ENCODE measurements at regions not wholly inside any gene's neighbourhood (a gene's known extent, or its start where the extent isn't known, plus 50 kb on each side); places are given as distances from the start of the nearest gene placed in this dataset.

GRCh38 chr6:85135376-85136094, 314.3 kb upstream of the NT5E start:
- H3K9me3 ChIP-seq (ENCODE audit: control insufficient read depth, insufficient read depth, low read depth, low read length): no peaks in the 10 kb centered on the region
- BruUV-seq (replicated peaks): no TSS peak
- no peak for TF ChIP-seq POLR2AphosphoS5 (IDR thresholded peaks at IDR 0.05; ENCODE audit: low read depth, low read length)
- no peak for TF ChIP-seq TCF7L2 (IDR thresholded peaks at IDR 0.05; ENCODE audit: low read depth, low read length)
- no peaks in the 10 kb centered on the region for H3K36me3 ChIP-seq (ENCODE audit: control insufficient read depth, insufficient read depth, low read length)
- no peaks in the 10 kb centered on the region for H3K4me1 ChIP-seq (ENCODE audit: control insufficient read depth, insufficient read depth, low read length)
- H3K27ac ChIP-seq (ENCODE audit: low read length): no peak overlapping the region
- ChIA-PET CTCF (no interaction called here), POLR2A (no interaction called here)
- H3K27me3 ChIP-seq (ENCODE audit: control insufficient read depth, insufficient read depth, low read length): peaks cover 6% of the 10 kb centered on the region; the same call in 1 of the 2 replicates
- in situ Hi-C loops (cut with HindIII; ENCODE audit: low pct_unique_long_range_greater_than_20kb, low sequenced_read_pairs): no loop called here
- no peak for DNase-seq (ENCODE audit: low read depth, low spot score)
- intact Hi-C loops (cut with micrococcal nuclease; ENCODE audit: unreplicated experiment): no loop called here
- ATAC-seq: no peak
- H3K4me3 ChIP-seq (ENCODE audit: low read depth in 2 of 2, low read length in 2 of 2): no peak overlapping the region

GRCh38 chr6:85134172-85134571, 315.7 kb upstream of the NT5E start:
- no peak overlapping the region for H3K27ac ChIP-seq (ENCODE audit: low read length)
- H3K27me3 ChIP-seq (ENCODE audit: control insufficient read depth, insufficient read depth, low read length): peaks cover 6% of the 10 kb centered on the region; the same call in 1 of the 2 replicates
- TF ChIP-seq SIN3A (IDR thresholded peaks at IDR 0.05; ENCODE audit: borderline replicate concordance, insufficient read depth, low read depth, low read length) (no peak), CTCF (IDR thresholded peaks at IDR 0.05) (no peak), TCF7L2 (IDR thresholded peaks at IDR 0.05; ENCODE audit: low read depth, low read length) (no peak), POLR2AphosphoS5 (IDR thresholded peaks at IDR 0.05; ENCODE audit: low read depth, low read length) (no peak), REST (IDR thresholded peaks at IDR 0.05; ENCODE audit: insufficient read depth in 1 of 2, low read depth in 2 of 2, low read length in 1 of 2) (no peak)
- H3K9me3 ChIP-seq (ENCODE audit: control insufficient read depth, insufficient read depth, low read depth, low read length): no peaks in the 10 kb centered on the region
- H3K4me1 ChIP-seq (ENCODE audit: control insufficient read depth, insufficient read depth, low read length): no peaks in the 10 kb centered on the region
- BruUV-seq (replicated peaks): no TSS peak
- H3K4me3 ChIP-seq (ENCODE audit: low read depth in 2 of 2, low read length in 2 of 2): no peak overlapping the region
- ATAC-seq: no peak
- CTCF ChIA-PET: no interaction called here
- no peaks in the 10 kb centered on the region for H3K36me3 ChIP-seq (ENCODE audit: control insufficient read depth, insufficient read depth, low read length)
- in situ Hi-C loops (cut with HindIII; ENCODE audit: low pct_unique_long_range_greater_than_20kb, low sequenced_read_pairs) (no loop called here), intact Hi-C loops (cut with micrococcal nuclease; ENCODE audit: unreplicated experiment) (loop anchor here (5.0 kb wide), 1 partner anchor 188 kb away; no protein-coding TSS in a partner anchor)
- DNase-seq (ENCODE audit: low read depth, low spot score): no peak
- POLR2A ChIA-PET: no interaction called here

- Histone ChIP-seq H3K36me3 (ENCODE audit: control insufficient read depth, insufficient read depth, low read length) (no peaks in the 10 kb centered on the region), H3K4me3 (ENCODE audit: low read depth in 2 of 2, low read length in 2 of 2) (no peak overlapping the region), H3K27ac (ENCODE audit: low read length) (no peak overlapping the region), H3K27me3 (ENCODE audit: control insufficient read depth, insufficient read depth, low read length) (no peaks in the 10 kb centered on the region; the same call in 1 of the 2 replicates), H3K4me1 (ENCODE audit: control insufficient read depth, insufficient read depth, low read length) (no peaks in the 10 kb centered on the region), H3K9me3 (ENCODE audit: control insufficient read depth, insufficient read depth, low read depth, low read length) (no peaks in the 10 kb centered on the region)
- intact Hi-C loops (cut with micrococcal nuclease; ENCODE audit: unreplicated experiment) (loop anchor here (5.0 kb wide), 1 partner anchor 190 kb away; no protein-coding TSS in a partner anchor), in situ Hi-C loops (cut with HindIII; ENCODE audit: low pct_unique_long_range_greater_than_20kb, low sequenced_read_pairs) (no loop called here)
- ATAC-seq: no peak
- ChIA-PET POLR2A (no interaction called here), CTCF (no interaction called here)
- BruUV-seq (replicated peaks): no TSS peak
- DNase-seq (ENCODE audit: low read depth, low spot score): no peak
- no peak for TF ChIP-seq CTCF (IDR thresholded peaks at IDR 0.05)
- no peak for TF ChIP-seq TCF7L2 (IDR thresholded peaks at IDR 0.05; ENCODE audit: low read depth, low read length)
- no peak for TF ChIP-seq REST (IDR thresholded peaks at IDR 0.05; ENCODE audit: insufficient read depth in 1 of 2, low read depth in 2 of 2, low read length in 1 of 2)
- TF ChIP-seq SIN3A (IDR thresholded peaks at IDR 0.05; ENCODE audit: borderline replicate concordance, insufficient read depth, low read depth, low read length): no peak
- no peak for TF ChIP-seq POLR2AphosphoS5 (IDR thresholded peaks at IDR 0.05; ENCODE audit: low read depth, low read length)
These were observed 317.8 kb upstream of the NT5E start for GRCh38 chr6:85132091-85132490.
